A549 (cell line): ENCODE measurements at regions not wholly inside any gene's neighbourhood (a gene's known extent, or its start where the extent isn't known, plus 50 kb on each side); places are given as distances from the start of the nearest gene placed in this dataset.

ENCODE experiments used
- ATAC-seq, 2 experiments: fragments of 200-7000 bp in 1 of 2; fragments of >200 bp in 1 of 2; cut with Nextera tagmentation in 1 of 2; cut with Tn5 transposase in 1 of 2; 3 replicates each; pipeline versions ENCODE4 v1.8.0 to v1.9.1; 2018 to 2020; ENCODE audit warnings: mild to moderate bottlenecking in 1 of 2, moderate library complexity in 1 of 2
- CTCF ChIA-PET: fragments of 300-600 bp; sonication (Branson Sonifier 250); formaldehyde crosslinking; extraction: SDS; loops from one replicate; lab custom pipeline; 2021; ENCODE audit warnings: antibody characterized with exemption, inconsistent platforms; lab: Yijun Ruan, JAX
- POLR2A ChIA-PET: fragments of 350-600 bp; formaldehyde crosslinking; extraction: SDS; loops from one replicate; lab custom pipeline; 2021; ENCODE audit warnings: antibody characterized with exemption, inconsistent platforms; lab: Yijun Ruan, JAX
- DNase-seq, 2 experiments: peaks; one replicate each; pipeline versions ENCODE4 v3.0.0 to v3.0.0-alpha.2; 2011 to 2016; ENCODE audit warnings: low read depth in 1 of 2, low spot score in 1 of 2
- FAIRE-seq: peaks from 2 replicates; lab custom pipeline; 2011; peaks lifted over from hg19 to GRCh38; lab: Jason Lieb, UNC
- H3K27ac ChIP-seq, 2 experiments: fragments of >200 bp; sonication (Bioruptor Twin); formaldehyde crosslinking; 3 replicates each; pipeline ENCODE4 v1.5.1; 2016 to 2017
- H3K4me1 ChIP-seq: fragments of >200 bp; sonication (Bioruptor Twin); formaldehyde crosslinking; 3 replicates; pipeline ENCODE4 v1.6.1; 2016
- H3K4me2 ChIP-seq: fragments of >200 bp; sonication (Bioruptor Twin); formaldehyde crosslinking; 3 replicates; pipeline ENCODE4 v1.6.1; 2016
- H3K4me3 ChIP-seq: fragments of >200 bp; sonication (Bioruptor Twin); formaldehyde crosslinking; 3 replicates; pipeline ENCODE4 v1.5.1; 2016
- H3K9me3 ChIP-seq: fragments of >200 bp; sonication (Bioruptor Twin); formaldehyde crosslinking; 3 replicates; pipeline ENCODE4 v1.6.1; 2016
- CHD4 ChIP-seq: fragments of 200-600 bp; sonication (generic); IDR thresholded peaks from 2 replicates; pipeline ENCODE4 v1.6.1; 2016; ENCODE audit warnings: antibody characterized with exemption, mild to moderate bottlenecking, borderline replicate concordance
- EHF ChIP-seq: fragments of 250-450 bp; sonication (Bioruptor Pico); IDR thresholded peaks from 2 replicates; pipeline ENCODE4 v1.5.0; 2020; ENCODE audit warnings: mild to moderate bottlenecking
- EHMT2 ChIP-seq: fragments of 200-600 bp; sonication (generic); IDR thresholded peaks from 2 replicates; pipeline ENCODE4 v1.6.1; 2016; ENCODE audit warnings: antibody characterized with exemption, low read depth, mild to moderate bottlenecking, moderate library complexity
- ESRRA ChIP-seq: fragments of 150-350 bp; IDR thresholded peaks from 2 replicates; pipeline ENCODE4 v1.6.1; 2014; ENCODE audit warnings: mild to moderate bottlenecking, low read length, borderline replicate concordance
- FOSB ChIP-seq: fragments of 250-450 bp; sonication (Bioruptor Pico); IDR thresholded peaks from 2 replicates; pipeline ENCODE4 v1.5.0; 2020; ENCODE audit warnings: mild to moderate bottlenecking, moderate library complexity
- FOSL2 ChIP-seq, 2 experiments: fragments of 450-650 bp in 1 of 2; fragments of >200 bp in 1 of 2; sonication (Bioruptor Twin) in 1 of 2; formaldehyde crosslinking; IDR thresholded peaks; 2 replicates each; pipeline versions ENCODE4 v1.5.0 to v1.6.1; 2016 to 2020; ENCODE audit warnings: mild to moderate bottlenecking in 1 of 2, moderate library complexity in 1 of 2
- FOXS1 ChIP-seq: fragments of 250-450 bp; sonication (Bioruptor Pico); IDR thresholded peaks from 2 replicates; pipeline ENCODE4 v1.5.0; 2020; ENCODE audit warnings: mild to moderate bottlenecking, moderate library complexity
- GATA3 ChIP-seq: IDR thresholded peaks from 2 replicates; pipeline ENCODE4 v1.6.1; 2012; ENCODE audit warnings: borderline replicate concordance
- HEYL ChIP-seq: fragments of 250-450 bp; sonication (Bioruptor Pico); IDR thresholded peaks from 2 replicates; pipeline ENCODE4 v1.8.0; 2021; ENCODE audit warnings: mild to moderate bottlenecking, moderate library complexity
- HOXB13 ChIP-seq: fragments of 250-450 bp; sonication (Bioruptor Pico); IDR thresholded peaks from 2 replicates; pipeline ENCODE4 v1.5.0; 2020; ENCODE audit warnings: low read depth, mild to moderate bottlenecking, moderate library complexity
- JUN ChIP-seq, 2 experiments: fragments of >200 bp; sonication (Bioruptor Twin); formaldehyde crosslinking; IDR thresholded peaks; 2 replicates in 1 of 2; 3 replicates in 1 of 2; pipeline ENCODE4 v1.6.1; 2016 to 2017
- KDM5A ChIP-seq: fragments of 200-600 bp; sonication (generic); IDR thresholded peaks from 2 replicates; pipeline ENCODE4 v1.6.1; 2016; ENCODE audit warnings: antibody characterized with exemption, mild to moderate bottlenecking
- NR3C1 ChIP-seq: fragments of >200 bp; sonication (Bioruptor Twin); formaldehyde crosslinking; IDR thresholded peaks from 3 replicates; pipeline ENCODE4 v1.6.1; 2017
- POLR2AphosphoS2 ChIP-seq: conservative IDR thresholded peaks from 2 replicates; pipeline ENCODE4 v1.6.1; 2012; ENCODE audit warnings: low read length, improper control_type of control experiment, inconsistent platforms
- RAD21 ChIP-seq, 2 experiments: fragments of >200 bp in 1 of 2; sonication (Bioruptor Twin) in 1 of 2; formaldehyde crosslinking in 1 of 2; IDR thresholded peaks in 1 of 2; conservative IDR thresholded peaks in 1 of 2; 2 replicates in 1 of 2; 3 replicates in 1 of 2; pipeline ENCODE4 v1.6.1; 2012 to 2018; ENCODE audit warnings: inconsistent platforms in 1 of 2
- RARB ChIP-seq: fragments of 250-450 bp; sonication (Bioruptor Pico); IDR thresholded peaks from 2 replicates; pipeline ENCODE4 v1.8.0; 2021; ENCODE audit warnings: mild to moderate bottlenecking, moderate library complexity
- RCOR1 ChIP-seq: fragments of 150-350 bp; IDR thresholded peaks from 2 replicates; pipeline ENCODE4 v1.6.1; 2014; ENCODE audit warnings: antibody characterized with exemption, low read length, low read depth
- RFX5 ChIP-seq: fragments of 450-650 bp; IDR thresholded peaks from 2 replicates; pipeline ENCODE4 v1.7.1; 2014; ENCODE audit warnings: antibody characterized with exemption, mild to moderate bottlenecking, moderate library complexity
- SREBF2 ChIP-seq: fragments of 450-650 bp; IDR thresholded peaks from 2 replicates; pipeline ENCODE4 v1.6.1; 2014; ENCODE audit warnings: mild to moderate bottlenecking, moderate library complexity
- TP53 ChIP-seq: fragments of 250-450 bp; sonication (Bioruptor Pico); IDR thresholded peaks from 2 replicates; pipeline ENCODE4 v1.5.0; 2021; ENCODE audit warnings: mild to moderate bottlenecking, moderate library complexity
- ZC3H11A ChIP-seq: fragments of 450-650 bp; IDR thresholded peaks from 2 replicates; pipeline ENCODE4 v1.6.1; 2014; ENCODE audit warnings: antibody characterized with exemption, mild to moderate bottlenecking
- WGBS: methylation state at CpG from one replicate; pipeline ENCODE4 v1.1.6; 2017; ENCODE audit errors: missing lambda C conversion rate; 5-methylcytosine and 5-hydroxymethylcytosine counted together
- TF ChIP-seq, protein P1 (sequence below): fragments of >200 bp; sonication (Bioruptor Twin); formaldehyde crosslinking; IDR thresholded peaks from 2 replicates; pipeline ENCODE4 v1.6.1; 2016
- TF ChIP-seq, protein P2 (sequence below): IDR thresholded peaks from 2 replicates; pipeline ENCODE4 v1.6.1; 2012
- TF ChIP-seq, protein P3 (sequence below): fragments of >200 bp; sonication (Bioruptor Twin); formaldehyde crosslinking; IDR thresholded peaks from 3 replicates; pipeline ENCODE4 v1.5.1; 2016
- TF ChIP-seq, protein P4 (sequence below): fragments of 250-450 bp; sonication (Bioruptor Pico); IDR thresholded peaks from 2 replicates; pipeline ENCODE4 v1.5.0; 2021; ENCODE audit warnings: mild to moderate bottlenecking, moderate library complexity, borderline replicate concordance
- TF ChIP-seq, protein P5 (sequence below): fragments of 200-600 bp; sonication (generic); IDR thresholded peaks from 2 replicates; pipeline ENCODE4 v1.6.1; 2016; ENCODE audit warnings: antibody characterized with exemption, mild to moderate bottlenecking, moderate library complexity
- TF ChIP-seq, protein P6 (sequence below): IDR thresholded peaks from 2 replicates; pipeline ENCODE4 v1.6.1; 2012
- TF ChIP-seq, protein P7 (sequence below): fragments of >200 bp; sonication (Bioruptor Twin); formaldehyde crosslinking; IDR thresholded peaks from 3 replicates; pipeline ENCODE4 v1.6.1; 2016

DNA sequence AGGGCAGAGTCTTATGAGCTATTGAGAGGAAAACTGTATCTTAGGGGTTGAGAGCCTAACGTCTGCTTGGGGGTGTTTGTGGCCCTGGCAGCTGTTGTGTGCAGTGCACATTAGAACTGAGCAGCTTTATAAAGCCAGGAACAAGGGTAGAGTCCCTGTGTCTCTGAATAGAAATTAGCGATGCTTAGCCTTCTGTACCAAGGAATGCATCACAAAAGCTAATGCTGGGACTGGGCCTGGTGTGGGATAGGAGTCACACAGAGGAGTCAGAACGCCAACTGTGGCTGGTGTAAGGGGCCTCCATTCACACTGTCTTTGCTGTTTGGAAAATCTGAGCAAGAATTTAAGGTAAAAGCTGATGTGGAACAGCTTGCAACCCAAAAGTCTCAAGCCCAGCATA, 283.2 kb downstream of the SOX11 start:
- Histone ChIP-seq H3K9me3 (no peaks in the 10 kb centered on the region), H3K27ac (no peak overlapping the region), H3K4me3 (no peak overlapping the region), H3K4me2 (no peak overlapping the region), H3K4me1 (no peaks in the 10 kb centered on the region)
- 5% methylated on average over 3 of the region's 3 CpGs for WGBS
- no peak for FAIRE-seq
- no peak for ATAC-seq
- no peak for DNase-seq
- ChIA-PET CTCF (no interaction called here), POLR2A (no interaction called here)
- TF ChIP-seq RFX5: no peak
- TF ChIP-seq HEYL (CRISPR knock-in tag): no peak
- no peak for TF ChIP-seq GATA3
- TF ChIP-seq JUN (IDR thresholded peaks at IDR 0.05): no peak
- no peak for TF ChIP-seq HOXB13 (CRISPR knock-in tag)
- TF ChIP-seq RCOR1: no peak
- TF ChIP-seq, protein P1, sequence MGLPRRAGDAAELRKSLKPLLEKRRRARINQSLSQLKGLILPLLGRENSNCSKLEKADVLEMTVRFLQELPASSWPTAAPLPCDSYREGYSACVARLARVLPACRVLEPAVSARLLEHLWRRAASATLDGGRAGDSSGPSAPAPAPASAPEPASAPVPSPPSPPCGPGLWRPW: no peak
- TF ChIP-seq SREBF2: no peak
- TF ChIP-seq, protein P2, sequence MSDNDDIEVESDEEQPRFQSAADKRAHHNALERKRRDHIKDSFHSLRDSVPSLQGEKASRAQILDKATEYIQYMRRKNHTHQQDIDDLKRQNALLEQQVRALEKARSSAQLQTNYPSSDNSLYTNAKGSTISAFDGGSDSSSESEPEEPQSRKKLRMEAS: no peak
- TF ChIP-seq, protein P3, sequence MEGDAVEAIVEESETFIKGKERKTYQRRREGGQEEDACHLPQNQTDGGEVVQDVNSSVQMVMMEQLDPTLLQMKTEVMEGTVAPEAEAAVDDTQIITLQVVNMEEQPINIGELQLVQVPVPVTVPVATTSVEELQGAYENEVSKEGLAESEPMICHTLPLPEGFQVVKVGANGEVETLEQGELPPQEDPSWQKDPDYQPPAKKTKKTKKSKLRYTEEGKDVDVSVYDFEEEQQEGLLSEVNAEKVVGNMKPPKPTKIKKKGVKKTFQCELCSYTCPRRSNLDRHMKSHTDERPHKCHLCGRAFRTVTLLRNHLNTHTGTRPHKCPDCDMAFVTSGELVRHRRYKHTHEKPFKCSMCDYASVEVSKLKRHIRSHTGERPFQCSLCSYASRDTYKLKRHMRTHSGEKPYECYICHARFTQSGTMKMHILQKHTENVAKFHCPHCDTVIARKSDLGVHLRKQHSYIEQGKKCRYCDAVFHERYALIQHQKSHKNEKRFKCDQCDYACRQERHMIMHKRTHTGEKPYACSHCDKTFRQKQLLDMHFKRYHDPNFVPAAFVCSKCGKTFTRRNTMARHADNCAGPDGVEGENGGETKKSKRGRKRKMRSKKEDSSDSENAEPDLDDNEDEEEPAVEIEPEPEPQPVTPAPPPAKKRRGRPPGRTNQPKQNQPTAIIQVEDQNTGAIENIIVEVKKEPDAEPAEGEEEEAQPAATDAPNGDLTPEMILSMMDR: no peak
- no peak for TF ChIP-seq TP53 (CRISPR knock-in tag)
- no peak for TF ChIP-seq FOSB (CRISPR knock-in tag)
- no peak for TF ChIP-seq ESRRA
- TF ChIP-seq RARB: no peak
- TF ChIP-seq EHF: no peak
- TF ChIP-seq NR3C1: no peak
- no peak for TF ChIP-seq RAD21 (conservative IDR thresholded peaks at IDR 0.05 in 1 of 2, IDR thresholded peaks at IDR 0.05 in 1 of 2)
- TF ChIP-seq ZC3H11A: no peak
- TF ChIP-seq, protein P4, sequence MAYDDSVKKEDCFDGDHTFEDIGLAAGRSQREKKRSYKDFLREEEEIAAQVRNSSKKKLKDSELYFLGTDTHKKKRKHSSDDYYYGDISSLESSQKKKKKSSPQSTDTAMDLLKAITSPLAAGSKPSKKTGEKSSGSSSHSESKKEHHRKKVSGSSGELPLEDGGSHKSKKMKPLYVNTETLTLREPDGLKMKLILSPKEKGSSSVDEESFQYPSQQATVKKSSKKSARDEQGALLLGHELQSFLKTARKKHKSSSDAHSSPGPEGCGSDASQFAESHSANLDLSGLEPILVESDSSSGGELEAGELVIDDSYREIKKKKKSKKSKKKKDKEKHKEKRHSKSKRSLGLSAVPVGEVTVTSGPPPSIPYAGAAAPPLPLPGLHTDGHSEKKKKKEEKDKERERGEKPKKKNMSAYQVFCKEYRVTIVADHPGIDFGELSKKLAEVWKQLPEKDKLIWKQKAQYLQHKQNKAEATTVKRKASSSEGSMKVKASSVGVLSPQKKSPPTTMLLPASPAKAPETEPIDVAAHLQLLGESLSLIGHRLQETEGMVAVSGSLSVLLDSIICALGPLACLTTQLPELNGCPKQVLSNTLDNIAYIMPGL (CRISPR knock-in tag): no peak
- TF ChIP-seq FOXS1 (CRISPR knock-in tag): no peak

DNA sequence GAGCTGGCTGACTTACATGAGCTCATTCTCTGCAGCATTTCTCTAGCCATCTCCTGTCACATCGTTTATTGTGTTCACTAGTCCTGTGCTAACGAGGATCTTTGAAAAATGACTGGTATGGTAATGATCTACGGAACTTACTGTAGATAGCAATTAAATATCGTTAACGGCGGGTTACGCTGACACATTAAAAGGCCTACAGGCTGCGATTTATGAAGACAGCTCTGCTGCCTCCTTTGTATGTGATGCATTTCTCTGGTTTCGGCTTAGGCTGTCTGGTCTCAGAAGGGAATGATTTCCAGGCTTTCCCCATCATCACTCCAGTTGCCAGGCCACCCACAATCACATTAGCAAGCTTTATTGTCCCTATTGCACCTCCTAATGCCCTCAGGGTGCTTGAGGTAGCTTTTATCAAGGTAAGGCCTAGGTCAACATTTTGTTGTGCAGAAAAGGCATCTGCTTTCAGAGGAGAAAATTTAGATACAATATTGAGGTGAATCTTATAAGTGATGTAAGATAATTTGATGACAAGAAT, 284.4 kb downstream of the SOX11 start:
- FAIRE-seq (no peak), ATAC-seq (no peak), DNase-seq (no peak)
- Histone ChIP-seq H3K4me3 (no peak overlapping the region), H3K4me2 (no peak overlapping the region), H3K4me1 (no peaks in the 10 kb centered on the region), H3K27ac (no peak overlapping the region), H3K9me3 (no peaks in the 10 kb centered on the region)
- POLR2A ChIA-PET: no interaction called here
- 20% methylated on average over 9 of the region's 9 CpGs for WGBS
- CTCF ChIA-PET: interaction anchor here (0.5 to 1.0 kb wide), 3 partner anchors 12 to 121 kb away, joined by 3 read pairs; no protein-coding TSS in a partner anchor
- no peak for TF ChIP-seq FOSL2 (IDR thresholded peaks at IDR 0.05)
- TF ChIP-seq FOSL2 (CRISPR knock-in tag; IDR thresholded peaks at IDR 0.05): no peak
- no peak for TF ChIP-seq ZC3H11A
- TF ChIP-seq, protein P5, sequence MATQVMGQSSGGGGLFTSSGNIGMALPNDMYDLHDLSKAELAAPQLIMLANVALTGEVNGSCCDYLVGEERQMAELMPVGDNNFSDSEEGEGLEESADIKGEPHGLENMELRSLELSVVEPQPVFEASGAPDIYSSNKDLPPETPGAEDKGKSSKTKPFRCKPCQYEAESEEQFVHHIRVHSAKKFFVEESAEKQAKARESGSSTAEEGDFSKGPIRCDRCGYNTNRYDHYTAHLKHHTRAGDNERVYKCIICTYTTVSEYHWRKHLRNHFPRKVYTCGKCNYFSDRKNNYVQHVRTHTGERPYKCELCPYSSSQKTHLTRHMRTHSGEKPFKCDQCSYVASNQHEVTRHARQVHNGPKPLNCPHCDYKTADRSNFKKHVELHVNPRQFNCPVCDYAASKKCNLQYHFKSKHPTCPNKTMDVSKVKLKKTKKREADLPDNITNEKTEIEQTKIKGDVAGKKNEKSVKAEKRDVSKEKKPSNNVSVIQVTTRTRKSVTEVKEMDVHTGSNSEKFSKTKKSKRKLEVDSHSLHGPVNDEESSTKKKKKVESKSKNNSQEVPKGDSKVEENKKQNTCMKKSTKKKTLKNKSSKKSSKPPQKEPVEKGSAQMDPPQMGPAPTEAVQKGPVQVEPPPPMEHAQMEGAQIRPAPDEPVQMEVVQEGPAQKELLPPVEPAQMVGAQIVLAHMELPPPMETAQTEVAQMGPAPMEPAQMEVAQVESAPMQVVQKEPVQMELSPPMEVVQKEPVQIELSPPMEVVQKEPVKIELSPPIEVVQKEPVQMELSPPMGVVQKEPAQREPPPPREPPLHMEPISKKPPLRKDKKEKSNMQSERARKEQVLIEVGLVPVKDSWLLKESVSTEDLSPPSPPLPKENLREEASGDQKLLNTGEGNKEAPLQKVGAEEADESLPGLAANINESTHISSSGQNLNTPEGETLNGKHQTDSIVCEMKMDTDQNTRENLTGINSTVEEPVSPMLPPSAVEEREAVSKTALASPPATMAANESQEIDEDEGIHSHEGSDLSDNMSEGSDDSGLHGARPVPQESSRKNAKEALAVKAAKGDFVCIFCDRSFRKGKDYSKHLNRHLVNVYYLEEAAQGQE: no peak
- no peak for TF ChIP-seq KDM5A
- TF ChIP-seq, protein P6, sequence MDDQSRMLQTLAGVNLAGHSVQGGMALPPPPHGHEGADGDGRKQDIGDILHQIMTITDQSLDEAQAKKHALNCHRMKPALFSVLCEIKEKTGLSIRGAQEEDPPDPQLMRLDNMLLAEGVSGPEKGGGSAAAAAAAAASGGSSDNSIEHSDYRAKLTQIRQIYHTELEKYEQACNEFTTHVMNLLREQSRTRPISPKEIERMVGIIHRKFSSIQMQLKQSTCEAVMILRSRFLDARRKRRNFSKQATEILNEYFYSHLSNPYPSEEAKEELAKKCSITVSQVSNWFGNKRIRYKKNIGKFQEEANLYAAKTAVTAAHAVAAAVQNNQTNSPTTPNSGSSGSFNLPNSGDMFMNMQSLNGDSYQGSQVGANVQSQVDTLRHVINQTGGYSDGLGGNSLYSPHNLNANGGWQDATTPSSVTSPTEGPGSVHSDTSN: no peak
- TF ChIP-seq CHD4: no peak
- TF ChIP-seq, protein P7, sequence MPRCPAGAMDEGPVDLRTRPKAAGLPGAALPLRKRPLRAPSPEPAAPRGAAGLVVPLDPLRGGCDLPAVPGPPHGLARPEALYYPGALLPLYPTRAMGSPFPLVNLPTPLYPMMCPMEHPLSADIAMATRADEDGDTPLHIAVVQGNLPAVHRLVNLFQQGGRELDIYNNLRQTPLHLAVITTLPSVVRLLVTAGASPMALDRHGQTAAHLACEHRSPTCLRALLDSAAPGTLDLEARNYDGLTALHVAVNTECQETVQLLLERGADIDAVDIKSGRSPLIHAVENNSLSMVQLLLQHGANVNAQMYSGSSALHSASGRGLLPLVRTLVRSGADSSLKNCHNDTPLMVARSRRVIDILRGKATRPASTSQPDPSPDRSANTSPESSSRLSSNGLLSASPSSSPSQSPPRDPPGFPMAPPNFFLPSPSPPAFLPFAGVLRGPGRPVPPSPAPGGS: no peak
- no peak for TF ChIP-seq EHMT2
- TF ChIP-seq FOSB (CRISPR knock-in tag): no peak
- no peak for TF ChIP-seq POLR2AphosphoS2
